ENCODE measurements at regions not wholly inside any gene's neighbourhood (a gene's known extent, or its start where the extent isn't known, plus 50 kb on each side); places are given as distances from the start of the nearest gene placed in this dataset.

- no peak for DNase-seq (ENCODE audit: low read depth in 1 of 2, low spot score in 1 of 2)
Observed at GRCh38 chr2:104468846-104469245, 385.1 kb upstream of the POU3F3 start.

GRCh38 chr2:104472076-104472475 is 381.8 kb upstream of the POU3F3 start:
- peaks cover 4% of the 10 kb centered on the region for H3K27me3 ChIP-seq (ENCODE audit: insufficient read depth, poor library complexity, severe bottlenecking)
- H3K27ac ChIP-seq (replicated peaks), result no peak overlapping the region
- DNase-seq (ENCODE audit: low read depth in 1 of 2, low spot score in 1 of 2), result no peak
- no peak for TF ChIP-seq REST (IDR thresholded peaks at IDR 0.05; ENCODE audit: insufficient replicate concordance, low read depth)
- TF ChIP-seq POLR2AphosphoS5 (IDR thresholded peaks at IDR 0.05; ENCODE audit: low read depth), result no peak
- no peak for TF ChIP-seq GABPA (IDR thresholded peaks at IDR 0.05; ENCODE audit: low read depth)
- TF ChIP-seq SPI1 (IDR thresholded peaks at IDR 0.05; ENCODE audit: borderline replicate concordance, low read depth), result no peak
- no peak for TF ChIP-seq CTCF (IDR thresholded peaks at IDR 0.05; ENCODE audit: insufficient read depth, low read length)
- no peak overlapping the region for H3K4me3 ChIP-seq (replicated peaks; ENCODE audit: insufficient read depth, low read length)

More at GRCh38 chr2:104468846-104469245, 385.1 kb upstream of the POU3F3 start:
- H3K27me3 ChIP-seq (ENCODE audit: insufficient read depth, poor library complexity, severe bottlenecking), result no peaks in the 10 kb centered on the region
- H3K4me3 ChIP-seq (replicated peaks; ENCODE audit: insufficient read depth, low read length), result no peak overlapping the region
- no peak overlapping the region for H3K27ac ChIP-seq (replicated peaks)
- no peak for TF ChIP-seq CTCF (IDR thresholded peaks at IDR 0.05; ENCODE audit: insufficient read depth, low read length)
- no peak for TF ChIP-seq GABPA (IDR thresholded peaks at IDR 0.05; ENCODE audit: low read depth)
- TF ChIP-seq REST (IDR thresholded peaks at IDR 0.05; ENCODE audit: insufficient replicate concordance, low read depth), result no peak
- no peak for TF ChIP-seq SPI1 (IDR thresholded peaks at IDR 0.05; ENCODE audit: borderline replicate concordance, low read depth)
- no peak for TF ChIP-seq POLR2AphosphoS5 (IDR thresholded peaks at IDR 0.05; ENCODE audit: low read depth)

GRCh38 chr2:104473546-104473945 is 380.4 kb upstream of the POU3F3 start:
- H3K27ac ChIP-seq (replicated peaks), result no peak overlapping the region
- TF ChIP-seq CTCF (IDR thresholded peaks at IDR 0.05; ENCODE audit: insufficient read depth, low read length), result no peak
- TF ChIP-seq REST (IDR thresholded peaks at IDR 0.05; ENCODE audit: insufficient replicate concordance, low read depth), result no peak
- TF ChIP-seq GABPA (IDR thresholded peaks at IDR 0.05; ENCODE audit: low read depth), result no peak
- no peak for TF ChIP-seq POLR2AphosphoS5 (IDR thresholded peaks at IDR 0.05; ENCODE audit: low read depth)
- no peak for TF ChIP-seq SPI1 (IDR thresholded peaks at IDR 0.05; ENCODE audit: borderline replicate concordance, low read depth)
- DNase-seq (ENCODE audit: low read depth in 1 of 2, low spot score in 1 of 2), result peak in 1 of 2 experiments; percentile 7
- H3K4me3 ChIP-seq (replicated peaks; ENCODE audit: insufficient read depth, low read length), result no peak overlapping the region
- peaks cover 4% of the 10 kb centered on the region for H3K27me3 ChIP-seq (ENCODE audit: insufficient read depth, poor library complexity, severe bottlenecking)

Data from HL-60 (cell line).